Neural cell (in vitro differentiated cells): ENCODE measurements at regions not wholly inside any gene's neighbourhood (a gene's known extent, or its start where the extent isn't known, plus 50 kb on each side); places are given as distances from the start of the nearest gene placed in this dataset.

Experiments used
- MXI1 ChIP-seq: fragments of 450-650 bp; conservative IDR thresholded peaks from 2 replicates; pipeline ENCODE4 v1.6.1; 2014; ENCODE audit warnings: antibody characterized with exemption, mild to moderate bottlenecking; ENCODE audit not compliant: poor library complexity, severe bottlenecking
- POLR2AphosphoS5 ChIP-seq: IDR thresholded peaks from 2 replicates; pipeline ENCODE4 v1.6.1; 2012
- RAD21 ChIP-seq: fragments of 450-650 bp; conservative IDR thresholded peaks from 2 replicates; pipeline ENCODE4 v1.6.1; 2014; ENCODE audit warnings: antibody characterized with exemption, mild to moderate bottlenecking, moderate library complexity
- TF ChIP-seq, protein P1 (sequence below): fragments of 450-650 bp; IDR thresholded peaks from 2 replicates; pipeline ENCODE4 v1.5.1; 2014; ENCODE audit warnings: antibody characterized with exemption, mild to moderate bottlenecking, moderate library complexity; ENCODE audit not compliant: poor library complexity, severe bottlenecking

DNA sequence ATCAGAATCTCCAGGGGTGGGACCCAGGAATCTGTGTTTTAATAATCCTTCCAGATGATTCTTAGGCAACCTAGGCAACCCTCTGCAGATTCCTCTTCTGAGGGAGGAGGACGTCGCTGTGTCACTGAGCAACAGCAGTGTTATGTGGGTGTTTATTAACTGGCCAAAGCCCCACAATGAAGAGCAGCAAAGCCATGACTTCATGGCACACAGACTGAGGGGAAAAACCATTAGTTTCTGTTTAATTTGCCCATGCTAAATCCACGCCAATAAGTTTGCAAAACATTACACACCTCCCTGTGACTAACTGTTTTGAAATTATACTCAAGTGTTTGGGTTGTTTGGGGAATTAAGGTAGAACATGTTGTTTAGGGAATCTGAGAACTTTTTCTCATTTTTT, 83.7 kb upstream of the TMED7 start:
- TF ChIP-seq POLR2AphosphoS5 (no peak), MXI1 (no peak), RAD21 (no peak)
- TF ChIP-seq, protein P1, sequence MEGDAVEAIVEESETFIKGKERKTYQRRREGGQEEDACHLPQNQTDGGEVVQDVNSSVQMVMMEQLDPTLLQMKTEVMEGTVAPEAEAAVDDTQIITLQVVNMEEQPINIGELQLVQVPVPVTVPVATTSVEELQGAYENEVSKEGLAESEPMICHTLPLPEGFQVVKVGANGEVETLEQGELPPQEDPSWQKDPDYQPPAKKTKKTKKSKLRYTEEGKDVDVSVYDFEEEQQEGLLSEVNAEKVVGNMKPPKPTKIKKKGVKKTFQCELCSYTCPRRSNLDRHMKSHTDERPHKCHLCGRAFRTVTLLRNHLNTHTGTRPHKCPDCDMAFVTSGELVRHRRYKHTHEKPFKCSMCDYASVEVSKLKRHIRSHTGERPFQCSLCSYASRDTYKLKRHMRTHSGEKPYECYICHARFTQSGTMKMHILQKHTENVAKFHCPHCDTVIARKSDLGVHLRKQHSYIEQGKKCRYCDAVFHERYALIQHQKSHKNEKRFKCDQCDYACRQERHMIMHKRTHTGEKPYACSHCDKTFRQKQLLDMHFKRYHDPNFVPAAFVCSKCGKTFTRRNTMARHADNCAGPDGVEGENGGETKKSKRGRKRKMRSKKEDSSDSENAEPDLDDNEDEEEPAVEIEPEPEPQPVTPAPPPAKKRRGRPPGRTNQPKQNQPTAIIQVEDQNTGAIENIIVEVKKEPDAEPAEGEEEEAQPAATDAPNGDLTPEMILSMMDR: no peak
